ENCODE measurements at regions not wholly inside any gene's neighbourhood (a gene's known extent, or its start where the extent isn't known, plus 50 kb on each side); places are given as distances from the start of the nearest gene placed in this dataset.

DNA sequence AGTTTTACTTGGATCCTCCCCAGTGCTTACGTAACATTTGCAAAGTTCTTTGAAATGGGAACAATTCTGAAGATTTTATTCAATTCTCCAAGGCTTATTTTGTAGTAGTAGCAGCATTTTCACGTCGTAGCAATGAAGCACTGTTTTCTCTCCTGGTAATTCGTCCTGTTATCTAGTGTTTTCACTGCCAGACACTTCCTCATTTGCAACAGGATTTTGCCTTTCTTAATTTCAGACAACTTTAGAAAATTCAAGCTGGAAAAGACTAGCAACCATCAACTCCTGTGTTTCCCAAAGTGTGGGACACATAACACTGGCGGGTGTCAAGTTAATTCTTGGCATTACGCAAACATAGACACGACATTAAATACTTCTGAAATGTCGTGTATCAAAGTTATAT, 131.6 kb downstream of the CHD9NB start:
- H3K36me3 ChIP-seq (ENCODE audit: insufficient read depth, low read length), result no peaks in the 10 kb centered on the region
- no peaks in the 10 kb centered on the region for H3K4me1 ChIP-seq (ENCODE audit: insufficient read depth, low read length)
- TF ChIP-seq, protein P1, sequence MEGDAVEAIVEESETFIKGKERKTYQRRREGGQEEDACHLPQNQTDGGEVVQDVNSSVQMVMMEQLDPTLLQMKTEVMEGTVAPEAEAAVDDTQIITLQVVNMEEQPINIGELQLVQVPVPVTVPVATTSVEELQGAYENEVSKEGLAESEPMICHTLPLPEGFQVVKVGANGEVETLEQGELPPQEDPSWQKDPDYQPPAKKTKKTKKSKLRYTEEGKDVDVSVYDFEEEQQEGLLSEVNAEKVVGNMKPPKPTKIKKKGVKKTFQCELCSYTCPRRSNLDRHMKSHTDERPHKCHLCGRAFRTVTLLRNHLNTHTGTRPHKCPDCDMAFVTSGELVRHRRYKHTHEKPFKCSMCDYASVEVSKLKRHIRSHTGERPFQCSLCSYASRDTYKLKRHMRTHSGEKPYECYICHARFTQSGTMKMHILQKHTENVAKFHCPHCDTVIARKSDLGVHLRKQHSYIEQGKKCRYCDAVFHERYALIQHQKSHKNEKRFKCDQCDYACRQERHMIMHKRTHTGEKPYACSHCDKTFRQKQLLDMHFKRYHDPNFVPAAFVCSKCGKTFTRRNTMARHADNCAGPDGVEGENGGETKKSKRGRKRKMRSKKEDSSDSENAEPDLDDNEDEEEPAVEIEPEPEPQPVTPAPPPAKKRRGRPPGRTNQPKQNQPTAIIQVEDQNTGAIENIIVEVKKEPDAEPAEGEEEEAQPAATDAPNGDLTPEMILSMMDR (IDR thresholded peaks at IDR 0.05), result no peak
- H3K4me3 ChIP-seq (ENCODE audit: low read length), result no peak overlapping the region
- H3K27ac Mint-ChIP-seq, result no peak overlapping the region
- H3K27ac ChIP-seq (ENCODE audit: low read depth in 1 of 2, low read length in 2 of 2), result no peak overlapping the region
- DNase-seq (no peak), ATAC-seq (ENCODE audit: poor library complexity) (no peak)
- no peaks in the 10 kb centered on the region for H3K9me3 Mint-ChIP-seq
- no peaks in the 10 kb centered on the region for H3K4me1 Mint-ChIP-seq (ENCODE audit: low read depth)
- H3K36me3 Mint-ChIP-seq (ENCODE audit: low read depth), result no peaks in the 10 kb centered on the region
- intact Hi-C loops (cut with DNase I, micrococcal nuclease), result no loop called here
- POLR2A ChIA-PET, result no interaction called here
- CTCF ChIA-PET, result no interaction called here
- H3K4me3 Mint-ChIP-seq, result no peak overlapping the region
- H3K27me3 ChIP-seq (ENCODE audit: control insufficient read depth in 1 of 2, insufficient read depth in 2 of 2, low read length in 2 of 2), result peaks cover under 1 to 6% of the 10 kb centered on the region in 2 experiments
- H3K9me3 ChIP-seq (ENCODE audit: control insufficient read depth in 1 of 2, insufficient read depth in 1 of 2, low read length in 2 of 2), result no peaks in the 10 kb centered on the region
- H3K27me3 Mint-ChIP-seq, result peaks cover 25% of the 10 kb centered on the region

DNA sequence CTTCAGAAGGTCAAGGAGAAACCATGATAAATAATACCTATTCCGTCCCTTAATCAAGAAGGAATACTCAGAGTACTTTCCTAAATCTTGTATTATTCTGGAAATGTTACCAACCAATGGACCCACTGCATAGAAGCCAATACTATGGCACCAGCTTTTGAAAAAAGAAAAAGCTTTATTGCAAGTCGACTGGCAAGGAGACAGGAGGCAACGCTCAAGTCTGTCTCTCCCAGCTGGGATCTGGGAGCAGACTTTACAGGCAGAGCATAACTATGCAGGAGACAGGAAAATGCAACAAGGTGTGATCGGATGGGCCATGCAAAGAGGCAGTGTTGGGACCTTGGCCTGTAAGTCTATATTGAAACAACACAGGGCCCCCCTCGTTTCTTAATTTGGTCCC, 132.4 kb downstream of the CHD9NB start:
- H3K27ac Mint-ChIP-seq, result no peak overlapping the region
- intact Hi-C loops (cut with DNase I, micrococcal nuclease), result no loop called here
- H3K9me3 Mint-ChIP-seq, result no peaks in the 10 kb centered on the region
- no peaks in the 10 kb centered on the region for H3K4me1 Mint-ChIP-seq (ENCODE audit: low read depth)
- no peak overlapping the region for H3K4me3 Mint-ChIP-seq
- ChIA-PET POLR2A (no interaction called here), CTCF (no interaction called here)
- H3K27me3 Mint-ChIP-seq, result peaks cover 24% of the 10 kb centered on the region
- no peak overlapping the region for H3K4me3 ChIP-seq (ENCODE audit: low read length)
- no peaks in the 10 kb centered on the region for H3K36me3 ChIP-seq (ENCODE audit: insufficient read depth, low read length)
- H3K4me1 ChIP-seq (ENCODE audit: insufficient read depth, low read length), result no peaks in the 10 kb centered on the region
- no peak for ATAC-seq (ENCODE audit: poor library complexity)
- TF ChIP-seq, protein P1 (IDR thresholded peaks at IDR 0.05), result no peak
- H3K9me3 ChIP-seq (ENCODE audit: control insufficient read depth in 1 of 2, insufficient read depth in 1 of 2, low read length in 2 of 2), result no peaks in the 10 kb centered on the region
- H3K27me3 ChIP-seq (ENCODE audit: control insufficient read depth in 1 of 2, insufficient read depth in 2 of 2, low read length in 2 of 2), result peaks cover 2 to 6% of the 10 kb centered on the region in 2 experiments
- H3K27ac ChIP-seq (ENCODE audit: low read depth in 1 of 2, low read length in 2 of 2), result no peak overlapping the region
- no peak for DNase-seq
- no peaks in the 10 kb centered on the region for H3K36me3 Mint-ChIP-seq (ENCODE audit: low read depth)

- Histone ChIP-seq H3K9me3 (ENCODE audit: control insufficient read depth in 1 of 2, insufficient read depth in 1 of 2, low read length in 2 of 2) (peaks cover 0 to 3% of the 10 kb centered on the region in 2 experiments), H3K4me1 (ENCODE audit: insufficient read depth, low read length) (no peaks in the 10 kb centered on the region), H3K36me3 (ENCODE audit: insufficient read depth, low read length) (no peaks in the 10 kb centered on the region), H3K27me3 (ENCODE audit: control insufficient read depth in 1 of 2, insufficient read depth in 2 of 2, low read length in 2 of 2) (peaks cover 2 to 6% of the 10 kb centered on the region in 2 experiments), H3K4me3 (ENCODE audit: low read length) (no peak overlapping the region), H3K27ac (ENCODE audit: low read depth in 1 of 2, low read length in 2 of 2) (no peak overlapping the region)
- Mint-ChIP-seq H3K27me3 (peaks cover 17% of the 10 kb centered on the region), H3K4me1 (ENCODE audit: low read depth) (no peaks in the 10 kb centered on the region), H3K9me3 (no peaks in the 10 kb centered on the region), H3K36me3 (ENCODE audit: low read depth) (no peaks in the 10 kb centered on the region), H3K27ac (no peak overlapping the region), H3K4me3 (no peak overlapping the region)
- ChIA-PET POLR2A (no interaction called here), CTCF (no interaction called here)
- DNase-seq (no peak), ATAC-seq (ENCODE audit: poor library complexity) (no peak)
- intact Hi-C loops (cut with DNase I, micrococcal nuclease), result no loop called here
- TF ChIP-seq, protein P1 (IDR thresholded peaks at IDR 0.05), result no peak
These were observed 138.3 kb downstream of the CHD9NB start for GRCh38 chr16:52914428-52914827.

Measured in CD4-positive, alpha-beta T cell (primary cell).